HepG2 (cell line): ENCODE measurements at regions not wholly inside any gene's neighbourhood (a gene's known extent, or its start where the extent isn't known, plus 50 kb on each side); places are given as distances from the start of the nearest gene placed in this dataset.
"Not testable (repeated sequence)": the region's sequence is repeated elsewhere in the genome, so short reads cannot be mapped to it uniquely, and the experiment has no call there.

ENCODE experiments used
- ATAC-seq: fragments of 200-7000 bp; cut with Tn5 transposase; 3 replicates; pipeline ENCODE4 v1.9.1; 2020; ENCODE audit warnings: mild to moderate bottlenecking, moderate library complexity
- BruUV-seq: library from RNA; stranded (reverse); fragments of 400-500 nt; replicated peaks from 2 replicates; lab custom pipeline; 2021; lab: Mats Ljungman, UMichigan
- CTCF ChIA-PET: fragments of 300-600 bp; formaldehyde crosslinking; extraction: SDS; loops from one replicate; lab custom pipeline; 2021; ENCODE audit warnings: low total read pairs, inconsistent platforms, low intra/inter-chr PET ratio; lab: Yijun Ruan, JAX
- POLR2A ChIA-PET: fragments of 350-600 bp; sonication (Branson Sonifier 250); formaldehyde crosslinking; loops from one replicate; lab custom pipeline; 2020; ENCODE audit warnings: antibody characterized with exemption, inconsistent platforms; lab: Yijun Ruan, JAX
- DNase-seq: peaks from one replicate; pipeline ENCODE4 v3.0.0-alpha.2; 2015; ENCODE audit warnings: low spot score
- FAIRE-seq: peaks from 3 replicates; lab custom pipeline; 2011; peaks lifted over from hg19 to GRCh38; lab: Jason Lieb, UNC
- H2AFZ ChIP-seq: one replicate; pipeline ENCODE4 v1.6.1; 2011; ENCODE audit warnings: low read length, inconsistent platforms
- H3K27ac ChIP-seq: fragments of 300-600 bp; 3 replicates; pipeline ENCODE4 v1.8.0; 2011; ENCODE audit warnings: mixed run types, mild to moderate bottlenecking, mixed read lengths, low read length, inconsistent platforms; ENCODE audit not compliant: insufficient read depth; ENCODE audit errors: extremely low read length
- H3K27me3 ChIP-seq, 2 experiments: fragments of 200-600 bp in 1 of 2; 2 replicates in 1 of 2; 3 replicates in 1 of 2; pipeline versions ENCODE4 v1.6.0 to v1.8.0; 2011; ENCODE audit warnings: low read length in 2 of 2, mild to moderate bottlenecking in 2 of 2, moderate library complexity in 2 of 2, inconsistent platforms in 1 of 2; ENCODE audit not compliant: insufficient read depth in 2 of 2, control insufficient read depth in 1 of 2
- H3K36me3 ChIP-seq, 2 experiments: fragments of 200-600 bp in 1 of 2; replicated peaks in 1 of 2; 2 replicates in 1 of 2; 3 replicates in 1 of 2; pipeline versions ENCODE4 v1.5.1 to v1.8.0; 2011; ENCODE audit warnings: low read length in 2 of 2, inconsistent platforms in 1 of 2; ENCODE audit not compliant: insufficient read depth in 2 of 2, control insufficient read depth in 1 of 2
- H3K4me1 ChIP-seq: 2 replicates; pipeline ENCODE4 v1.5.1; 2012; ENCODE audit warnings: low read length, inconsistent platforms; ENCODE audit not compliant: insufficient read depth
- H3K4me2 ChIP-seq: 2 replicates; pipeline ENCODE4 v1.6.0; 2011; ENCODE audit warnings: low read depth, low read length, inconsistent platforms
- H3K4me3 ChIP-seq, 3 experiments: fragments of 200-600 bp in 1 of 3; sonication (generic), shearing (Covaris generic) in 1 of 3; replicated peaks in 1 of 3; 2 replicates each; pipeline ENCODE4 v1.5.1; 2011 to 2016; ENCODE audit warnings: low read length in 3 of 3, inconsistent platforms in 2 of 3, low read depth in 2 of 3, mild to moderate bottlenecking in 2 of 3, control low read depth in 1 of 3, mixed read lengths in 1 of 3; ENCODE audit not compliant: insufficient read depth in 1 of 3
- H3K79me2 ChIP-seq: one replicate; pipeline ENCODE4 v1.6.1; 2011; ENCODE audit warnings: low read length, inconsistent platforms; ENCODE audit not compliant: insufficient read depth
- H3K9ac ChIP-seq: 2 replicates; pipeline ENCODE4 v1.6.0; 2011; ENCODE audit warnings: mild to moderate bottlenecking, low read depth, low read length, inconsistent platforms; ENCODE audit not compliant: insufficient read depth
- H3K9me3 ChIP-seq: 2 replicates; pipeline ENCODE4 v1.5.1; 2012; ENCODE audit warnings: mild to moderate bottlenecking, low read length
- H4K20me1 ChIP-seq: 2 replicates; pipeline ENCODE4 v1.6.0; 2011; ENCODE audit warnings: inconsistent platforms, mild to moderate bottlenecking, low read length, moderate library complexity; ENCODE audit not compliant: insufficient read depth
- ATF4 ChIP-seq, 2 experiments: fragments of 450-650 bp in 1 of 2; sonication (generic) in 1 of 2; formaldehyde crosslinking; IDR thresholded peaks; 2 replicates each; pipeline versions ENCODE4 v1.5.0 to v1.8.0; 2020 to 2022; ENCODE audit warnings: mild to moderate bottlenecking in 1 of 2, missing genetic modification reagents in 1 of 2
- ELF4 ChIP-seq: sonication (generic); formaldehyde crosslinking; IDR thresholded peaks from 2 replicates; pipeline ENCODE4 v1.5.0; 2020; ENCODE audit warnings: missing genetic modification reagents, mild to moderate bottlenecking, moderate library complexity, borderline replicate concordance
- FOXP4 ChIP-seq: sonication (generic); formaldehyde crosslinking; IDR thresholded peaks from 2 replicates; pipeline ENCODE4 v1.4.0; 2020; ENCODE audit warnings: missing genetic modification reagents
- MED8 ChIP-seq: sonication (generic); formaldehyde crosslinking; IDR thresholded peaks from 2 replicates; pipeline ENCODE4 v1.8.1; 2023; ENCODE audit warnings: mild to moderate bottlenecking, missing genetic modification reagents; ENCODE audit not compliant: insufficient replicate concordance
- NFYB ChIP-seq: sonication (generic); formaldehyde crosslinking; IDR thresholded peaks from 2 replicates; pipeline ENCODE4 v1.4.0; 2020; ENCODE audit warnings: missing genetic modification reagents
- PREB ChIP-seq: sonication (generic); formaldehyde crosslinking; IDR thresholded peaks from 2 replicates; pipeline ENCODE4 v1.4.0; 2020; ENCODE audit warnings: missing genetic modification reagents
- SNAPC4 ChIP-seq: sonication (generic); formaldehyde crosslinking; IDR thresholded peaks from 2 replicates; pipeline ENCODE4 v1.4.0; 2020; ENCODE audit warnings: mild to moderate bottlenecking, missing genetic modification reagents
- ZFP1 ChIP-seq: IDR thresholded peaks from 2 replicates; pipeline ENCODE4 v1.6.1; 2016
- ZNF619 ChIP-seq: sonication (generic); formaldehyde crosslinking; IDR thresholded peaks from 2 replicates; pipeline ENCODE4 v1.4.0; 2020; ENCODE audit warnings: mild to moderate bottlenecking, missing genetic modification reagents
- ZNF777 ChIP-seq: sonication (generic); formaldehyde crosslinking; IDR thresholded peaks from 2 replicates; pipeline ENCODE4 v1.4.0; 2020; ENCODE audit warnings: missing genetic modification reagents
- WGBS: methylation state at CpG from one replicate; pipeline ENCODE4 v1.1.6; 2017; ENCODE audit warnings: low lambda C conversion rate; 5-methylcytosine and 5-hydroxymethylcytosine counted together
- in situ Hi-C: cut with HindIII; loops from 2 replicates; pipeline ENCODE4 v1.10.0; 2017; ENCODE audit warnings: low pct_unique_long_range_greater_than_20kb; ENCODE audit not compliant: extremely low pct_ligation_motif_present
- intact Hi-C: fragments of 100-400 bp; cut with micrococcal nuclease; formaldehyde crosslinking; loops from one replicate; pipeline ENCODE4 v1.10.0; 2022; ENCODE audit not compliant: unreplicated experiment

GRCh38 chr4:154989511-154989910 is 208.4 kb downstream of the RBM46 start:
- BruUV-seq, result no TSS peak
- WGBS, result 15% methylated on average over 6 of the region's 6 CpGs
- Histone ChIP-seq H3K4me2 (no peak overlapping the region), H3K9ac (no peak overlapping the region), H3K27me3 (no peaks in the 10 kb centered on the region), H4K20me1 (no peaks in the 10 kb centered on the region), H3K79me2 (no peaks in the 10 kb centered on the region), H2AFZ (no peak overlapping the region), H3K36me3 (no peaks in the 10 kb centered on the region), H3K4me1 (no peaks in the 10 kb centered on the region), H3K4me3 (no peak overlapping the region), H3K9me3 (no peaks in the 10 kb centered on the region), H3K27ac (no peak overlapping the region)
- no peak for TF ChIP-seq PREB (CRISPR knock-in tag)
- TF ChIP-seq ZNF777, result no peak
- TF ChIP-seq ELF4, result no peak
- no peak for TF ChIP-seq FOXP4
- no peak for TF ChIP-seq ATF4 (CRISPR knock-in tag; IDR thresholded peaks at IDR 0.05)
- no peak for TF ChIP-seq ZNF619 (CRISPR knock-in tag)
- no peak for TF ChIP-seq MED8 (CRISPR knock-in tag)
- TF ChIP-seq ZFP1 (CRISPR knock-in tag), result no peak
- no peak for TF ChIP-seq NFYB (CRISPR knock-in tag)
- TF ChIP-seq SNAPC4 (CRISPR knock-in tag), result no peak
- CTCF ChIA-PET, result no interaction called here
- in situ Hi-C loops (loop anchor here (10.0 kb wide), 1 partner anchor 365 kb away; no protein-coding TSS in a partner anchor), intact Hi-C loops (no loop called here)
- FAIRE-seq, result no peak
- POLR2A ChIA-PET, result no interaction called here
- DNase-seq, result no peak
- no peak for ATAC-seq

GRCh38 chr4:154997866-154998265 is 210.6 kb upstream of the NPY2R start:
- 10% methylated on average over 5 of the region's 5 CpGs for WGBS
- CTCF ChIA-PET, DNase-seq, H3K79me2 ChIP-seq, H3K36me3 ChIP-seq, H4K20me1 ChIP-seq, H3K9ac ChIP-seq, H3K4me3 ChIP-seq, H3K27ac ChIP-seq, H3K27me3 ChIP-seq, H3K4me2 ChIP-seq, FAIRE-seq, ATAC-seq, H3K9me3 ChIP-seq, POLR2A ChIA-PET, in situ Hi-C loops, H2AFZ ChIP-seq, BruUV-seq, intact Hi-C loops: not testable (repeated sequence)
- peaks cover 22% of the 10 kb centered on the region for H3K4me1 ChIP-seq
